OCI-LY3 (cell line): ENCODE measurements at regions not wholly inside any gene's neighbourhood (a gene's known extent, or its start where the extent isn't known, plus 50 kb on each side); places are given as distances from the start of the nearest gene placed in this dataset.

ENCODE experiments used
- H2AFZ ChIP-seq: fragments of 200-600, 300-600 bp; shearing (Covaris generic); 2 replicates; pipeline ENCODE4 v1.6.0; 2014; ENCODE audit warnings: antibody characterized with exemption, low read depth, low read length
- H3K27ac ChIP-seq: fragments of 200-600, 300-600 bp; sonication (generic); 2 replicates; pipeline ENCODE4 v1.5.1; 2014; ENCODE audit warnings: mild to moderate bottlenecking, low read length, moderate library complexity, mixed read lengths
- H3K27me3 ChIP-seq: fragments of 200-600, 300-600 bp; sonication (generic); 2 replicates; pipeline ENCODE4 v1.6.1; 2014; ENCODE audit warnings: low read depth, low read length, mixed read lengths
- H3K36me3 ChIP-seq: fragments of 200-600, 300-600 bp; sonication (generic); replicated peaks from 2 replicates; pipeline ENCODE3; 2014; ENCODE audit warnings: low read depth, low read length, mixed read lengths
- H3K4me1 ChIP-seq: fragments of 300-600, 200-600 bp; sonication (generic); 2 replicates; pipeline ENCODE4 v1.6.1; 2014; ENCODE audit warnings: low read length, mixed read lengths
- H3K4me2 ChIP-seq: fragments of 200-600, 300-600 bp; sonication (generic); 2 replicates; pipeline ENCODE4 v1.6.1; 2014; ENCODE audit warnings: low read length, mixed read lengths
- H3K4me3 ChIP-seq: fragments of 300-600, 200-600 bp; sonication (generic); 2 replicates; pipeline ENCODE4 v1.5.1; 2014; ENCODE audit warnings: antibody characterized with exemption, mild to moderate bottlenecking, low read length, moderate library complexity
- H3K79me2 ChIP-seq: fragments of 300-600, 200-600 bp; shearing (Covaris generic); 2 replicates; pipeline ENCODE4 v1.6.1; 2014; ENCODE audit warnings: mild to moderate bottlenecking, low read length, mixed read lengths
- H3K9ac ChIP-seq: fragments of 300-600, 200-600 bp; shearing (Covaris generic); 2 replicates; pipeline ENCODE4 v1.6.0; 2014; ENCODE audit warnings: mild to moderate bottlenecking, low read length, moderate library complexity
- H3K9me3 ChIP-seq: fragments of 200-600, 300-600 bp; shearing (Covaris generic); 2 replicates; pipeline ENCODE4 v1.6.1; 2014; ENCODE audit warnings: low read length, mixed read lengths; ENCODE audit not compliant: insufficient read depth
- H4K20me1 ChIP-seq: fragments of 200-600, 300-600 bp; sonication (generic); 2 replicates; pipeline ENCODE4 v1.6.1; 2016; ENCODE audit warnings: low read length, mixed read lengths; ENCODE audit not compliant: insufficient read depth
- EZH2phosphoT487 ChIP-seq: fragments of 200-600 bp; shearing (Covaris generic); IDR thresholded peaks from 2 replicates; pipeline ENCODE4 v1.6.1; 2018; ENCODE audit warnings: antibody characterized with exemption, mixed run types, low read depth
- TF ChIP-seq, protein P1 (sequence below): fragments of 200-600, 300-600 bp; sonication (generic); IDR thresholded peaks from 2 replicates; pipeline ENCODE4 v1.5.1; 2014; ENCODE audit warnings: antibody characterized with exemption, low read length, low read depth

DNA sequence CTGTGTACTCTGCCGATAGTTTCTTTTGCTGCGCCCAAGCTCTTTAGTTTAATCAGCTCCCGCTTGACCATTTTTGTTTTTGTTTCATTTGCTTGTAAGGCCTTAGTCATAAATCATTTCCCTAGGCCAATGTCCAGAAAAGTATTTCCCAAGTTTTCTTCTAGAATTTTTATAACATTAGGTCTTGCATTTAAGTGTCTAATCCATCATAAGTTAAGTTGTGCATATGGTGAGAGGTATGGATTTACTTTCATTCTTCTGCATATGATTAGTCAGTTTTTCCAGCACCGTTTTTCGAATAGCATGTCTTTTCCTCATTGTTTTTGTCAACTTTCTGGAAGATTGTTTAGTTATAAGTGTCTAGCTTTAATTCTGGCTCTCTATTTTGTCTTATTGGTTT is 484.8 kb upstream of the CNTNAP5 start:
- Histone ChIP-seq H3K27ac (no peak overlapping the region), H2AFZ (no peak overlapping the region), H3K9me3 (no peaks in the 10 kb centered on the region), H4K20me1 (no peaks in the 10 kb centered on the region), H3K9ac (no peak overlapping the region), H3K27me3 (no peaks in the 10 kb centered on the region), H3K79me2 (no peaks in the 10 kb centered on the region), H3K4me1 (no peaks in the 10 kb centered on the region), H3K4me3 (no peak overlapping the region), H3K4me2 (no peak overlapping the region), H3K36me3 (no peaks in the 10 kb centered on the region)
- TF ChIP-seq, protein P1, sequence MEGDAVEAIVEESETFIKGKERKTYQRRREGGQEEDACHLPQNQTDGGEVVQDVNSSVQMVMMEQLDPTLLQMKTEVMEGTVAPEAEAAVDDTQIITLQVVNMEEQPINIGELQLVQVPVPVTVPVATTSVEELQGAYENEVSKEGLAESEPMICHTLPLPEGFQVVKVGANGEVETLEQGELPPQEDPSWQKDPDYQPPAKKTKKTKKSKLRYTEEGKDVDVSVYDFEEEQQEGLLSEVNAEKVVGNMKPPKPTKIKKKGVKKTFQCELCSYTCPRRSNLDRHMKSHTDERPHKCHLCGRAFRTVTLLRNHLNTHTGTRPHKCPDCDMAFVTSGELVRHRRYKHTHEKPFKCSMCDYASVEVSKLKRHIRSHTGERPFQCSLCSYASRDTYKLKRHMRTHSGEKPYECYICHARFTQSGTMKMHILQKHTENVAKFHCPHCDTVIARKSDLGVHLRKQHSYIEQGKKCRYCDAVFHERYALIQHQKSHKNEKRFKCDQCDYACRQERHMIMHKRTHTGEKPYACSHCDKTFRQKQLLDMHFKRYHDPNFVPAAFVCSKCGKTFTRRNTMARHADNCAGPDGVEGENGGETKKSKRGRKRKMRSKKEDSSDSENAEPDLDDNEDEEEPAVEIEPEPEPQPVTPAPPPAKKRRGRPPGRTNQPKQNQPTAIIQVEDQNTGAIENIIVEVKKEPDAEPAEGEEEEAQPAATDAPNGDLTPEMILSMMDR: no peak
- no peak for TF ChIP-seq EZH2phosphoT487

DNA sequence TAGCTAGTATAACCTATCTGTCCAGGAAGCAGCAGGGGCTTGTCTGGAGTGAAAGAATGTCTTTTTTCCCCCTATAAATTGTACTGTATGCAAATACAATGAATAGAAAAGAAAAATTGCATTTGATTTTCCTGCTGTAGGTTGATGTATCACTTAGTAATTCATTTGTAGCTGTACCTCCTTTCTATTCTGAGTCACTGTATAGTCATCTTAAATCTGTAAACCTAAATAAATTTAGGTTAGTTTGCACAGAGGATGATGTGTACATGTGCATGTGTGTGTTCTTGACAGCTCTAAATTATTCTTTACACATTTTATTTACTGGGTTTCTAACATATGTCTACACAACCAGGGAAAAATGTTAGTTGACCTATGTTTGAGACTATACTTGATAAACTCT is 478.7 kb upstream of the CNTNAP5 start:
- TF ChIP-seq, protein P1: no peak
- TF ChIP-seq EZH2phosphoT487: no peak

DNA sequence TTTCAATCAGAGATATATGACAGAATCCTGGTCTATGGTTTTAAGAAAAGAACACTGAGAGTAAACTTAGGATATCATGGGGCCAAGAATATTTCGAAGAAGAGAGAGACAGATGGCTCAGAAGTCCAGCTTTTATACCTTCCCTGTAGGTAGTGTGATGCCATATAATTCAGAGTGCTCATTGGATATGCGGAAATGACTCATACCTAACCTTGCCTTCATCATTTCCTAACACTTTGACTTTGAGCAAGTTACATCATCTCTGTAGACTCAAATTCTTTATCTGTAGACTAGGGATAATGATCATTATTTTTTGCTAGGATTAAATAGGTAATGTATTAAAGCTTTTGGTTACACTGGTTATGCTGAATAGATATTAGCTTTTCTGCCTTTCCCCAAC is 461.6 kb upstream of the CNTNAP5 start:
- no peak overlapping the region for H3K4me3 ChIP-seq
- no peaks in the 10 kb centered on the region for H3K27me3 ChIP-seq
- H4K20me1 ChIP-seq: no peaks in the 10 kb centered on the region
- TF ChIP-seq, protein P1: no peak
- TF ChIP-seq EZH2phosphoT487: no peak
- no peak overlapping the region for H3K27ac ChIP-seq
- no peak overlapping the region for H2AFZ ChIP-seq
- H3K36me3 ChIP-seq: no peaks in the 10 kb centered on the region
- no peak overlapping the region for H3K9ac ChIP-seq
- no peaks in the 10 kb centered on the region for H3K4me1 ChIP-seq
- no peaks in the 10 kb centered on the region for H3K9me3 ChIP-seq
- no peaks in the 10 kb centered on the region for H3K79me2 ChIP-seq
- H3K4me2 ChIP-seq: no peak overlapping the region

More for the DNA sequence above, 478.7 kb upstream of the CNTNAP5 start:
- Histone ChIP-seq H3K36me3 (no peaks in the 10 kb centered on the region), H3K9me3 (no peaks in the 10 kb centered on the region), H2AFZ (no peak overlapping the region), H3K4me1 (no peaks in the 10 kb centered on the region), H3K27me3 (no peaks in the 10 kb centered on the region), H4K20me1 (no peaks in the 10 kb centered on the region), H3K4me2 (no peak overlapping the region), H3K9ac (no peak overlapping the region), H3K27ac (no peak overlapping the region), H3K4me3 (no peak overlapping the region), H3K79me2 (no peaks in the 10 kb centered on the region)

DNA sequence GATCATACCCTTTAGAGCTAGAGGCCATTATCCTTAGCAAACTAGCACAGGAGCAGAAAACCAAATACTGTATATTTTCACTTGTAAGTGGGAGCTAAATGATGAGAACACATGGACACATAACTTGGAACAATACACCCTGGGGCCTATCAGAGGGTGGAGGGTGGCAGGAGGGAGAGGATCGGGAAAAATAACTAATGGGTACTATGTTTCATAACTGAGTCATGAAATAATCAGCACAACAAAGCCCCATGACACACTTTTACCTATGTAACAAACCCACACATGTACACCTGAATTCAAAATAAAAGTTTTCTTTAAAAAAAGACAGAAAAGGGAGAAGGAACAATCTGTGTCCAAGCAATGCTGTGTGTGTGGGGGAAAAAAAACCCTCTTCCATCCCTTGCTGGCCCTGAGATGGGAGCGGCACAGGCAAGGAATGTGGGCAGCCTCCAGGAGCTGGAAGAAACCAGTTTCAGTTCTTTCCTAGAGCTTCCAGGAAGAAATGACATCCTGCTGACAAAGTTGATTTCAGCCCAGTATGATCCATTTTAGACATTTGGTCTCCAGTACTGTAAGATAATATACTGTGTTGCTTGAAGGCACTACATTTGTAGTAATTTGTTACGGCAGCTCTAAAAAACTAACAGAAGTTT is 458.7 kb upstream of the CNTNAP5 start:
- H3K4me2 ChIP-seq: no peak overlapping the region
- H3K27me3 ChIP-seq: no peaks in the 10 kb centered on the region
- no peak overlapping the region for H2AFZ ChIP-seq
- TF ChIP-seq EZH2phosphoT487: no peak
- TF ChIP-seq, protein P1: no peak
- no peaks in the 10 kb centered on the region for H3K9me3 ChIP-seq
- H3K79me2 ChIP-seq: no peaks in the 10 kb centered on the region
- no peak overlapping the region for H3K4me3 ChIP-seq
- H3K4me1 ChIP-seq: 0 out of 2 replicates have a peak, but pooled peaks cover 11% of the 10 kb centered on the region
- no peak overlapping the region for H3K9ac ChIP-seq
- no peak overlapping the region for H3K27ac ChIP-seq
- no peaks in the 10 kb centered on the region for H3K36me3 ChIP-seq
- H4K20me1 ChIP-seq: no peaks in the 10 kb centered on the region
